BLaER1 (cell line): ENCODE measurements at regions not wholly inside any gene's neighbourhood (a gene's known extent, or its start where the extent isn't known, plus 50 kb on each side); places are given as distances from the start of the nearest gene placed in this dataset.

Experiments
- H3K27ac ChIP-seq: shearing (Covaris generic); formaldehyde crosslinking; 2 replicates; pipeline ENCODE4 v1.8.1; 2022
- H3K27me3 ChIP-seq: shearing (Covaris generic); formaldehyde crosslinking; 2 replicates; pipeline ENCODE4 v1.8.1; 2022
- H3K36me3 ChIP-seq: shearing (Covaris generic); formaldehyde crosslinking; 2 replicates; pipeline ENCODE4 v1.8.1; 2022
- H3K4me1 ChIP-seq: shearing (Covaris generic); formaldehyde crosslinking; 2 replicates; pipeline ENCODE4 v1.8.1; 2022
- H3K4me2 ChIP-seq: shearing (Covaris generic); formaldehyde crosslinking; 2 replicates; pipeline ENCODE4 v1.8.1; 2022
- H3K4me3 ChIP-seq: shearing (Covaris generic); formaldehyde crosslinking; 2 replicates; pipeline ENCODE4 v1.8.1; 2022
- H3K9ac ChIP-seq: shearing (Covaris generic); formaldehyde crosslinking; 2 replicates; pipeline ENCODE4 v1.8.1; 2022
- H3K9me3 ChIP-seq: shearing (Covaris generic); formaldehyde crosslinking; 2 replicates; pipeline ENCODE4 v1.8.1; 2022
- H4K20me1 ChIP-seq: shearing (Covaris generic); formaldehyde crosslinking; 2 replicates; pipeline ENCODE4 v1.8.1; 2022
- Cebpa-rat ChIP-seq: shearing (Covaris generic); IDR thresholded peaks from 2 replicates; pipeline ENCODE4 v1.8.1; 2022

DNA sequence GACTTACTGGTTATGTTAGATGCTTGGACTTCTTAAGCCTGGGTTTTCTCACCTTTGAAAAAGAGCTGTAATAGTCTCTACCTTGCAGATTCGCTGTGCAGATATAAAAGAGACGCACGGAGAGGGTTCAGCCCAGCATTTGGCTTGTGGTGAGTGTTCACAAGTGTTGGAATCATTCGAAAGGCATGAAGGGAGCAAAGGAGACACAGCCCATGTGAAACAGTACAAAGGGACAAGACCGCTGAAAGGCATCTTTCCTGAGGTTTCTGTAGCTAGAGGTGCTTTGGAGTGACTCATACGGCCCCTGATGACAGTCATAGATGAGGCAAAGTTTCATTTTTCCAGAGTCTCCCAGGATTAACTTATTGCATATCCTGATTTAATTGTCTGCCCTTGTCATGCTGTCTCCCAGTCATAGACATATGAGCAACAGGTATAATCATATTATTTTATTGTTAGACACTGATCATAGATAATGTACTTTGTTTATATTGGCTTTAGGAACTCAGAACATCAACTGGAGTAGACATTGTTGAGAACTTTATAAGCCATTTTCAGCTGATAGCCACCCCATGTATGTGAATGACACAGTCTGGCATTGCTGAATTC, 171.1 kb downstream of the ADRA2A start:
- no peak overlapping the region for H3K9ac ChIP-seq
- H4K20me1 ChIP-seq: no peaks in the 10 kb centered on the region
- TF ChIP-seq Cebpa-rat: no peak
- no peak overlapping the region for H3K4me3 ChIP-seq
- H3K4me2 ChIP-seq: no peak overlapping the region
- no peaks in the 10 kb centered on the region for H3K27me3 ChIP-seq
- no peaks in the 10 kb centered on the region for H3K36me3 ChIP-seq
- H3K4me1 ChIP-seq: no peaks in the 10 kb centered on the region
- no peaks in the 10 kb centered on the region for H3K9me3 ChIP-seq
- no peak overlapping the region for H3K27ac ChIP-seq

- no peak overlapping the region for H3K4me3 ChIP-seq
- H4K20me1 ChIP-seq: no peaks in the 10 kb centered on the region
- no peak overlapping the region for H3K9ac ChIP-seq
- no peak overlapping the region for H3K27ac ChIP-seq
- no peak for TF ChIP-seq Cebpa-rat
- H3K36me3 ChIP-seq: no peaks in the 10 kb centered on the region
- no peaks in the 10 kb centered on the region for H3K27me3 ChIP-seq
- no peaks in the 10 kb centered on the region for H3K9me3 ChIP-seq
- no peak overlapping the region for H3K4me2 ChIP-seq
- no peaks in the 10 kb centered on the region for H3K4me1 ChIP-seq
Observed at GRCh38 chr10:111249925-111250324, 173.1 kb downstream of the ADRA2A start.

GRCh38 chr10:111261081-111261615, 184.3 kb downstream of the ADRA2A start:
- no peak overlapping the region for H3K4me2 ChIP-seq

GRCh38 chr10:111265341-111265740, 188.5 kb downstream of the ADRA2A start:
- Histone ChIP-seq H3K4me3 (no peak overlapping the region), H3K4me1 (no peaks in the 10 kb centered on the region), H3K27me3 (no peaks in the 10 kb centered on the region), H4K20me1 (no peaks in the 10 kb centered on the region), H3K27ac (no peak overlapping the region), H3K9ac (no peak overlapping the region), H3K4me2 (no peak overlapping the region), H3K9me3 (0 out of 2 replicates have a peak, but pooled peaks cover 4% of the 10 kb centered on the region), H3K36me3 (no peaks in the 10 kb centered on the region)
- TF ChIP-seq Cebpa-rat: no peak

More at GRCh38 chr10:111261081-111261615, 184.3 kb downstream of the ADRA2A start:
- Histone ChIP-seq H3K36me3 (no peaks in the 10 kb centered on the region), H3K9ac (no peak overlapping the region), H3K9me3 (0 out of 2 replicates have a peak, but pooled peaks cover 4% of the 10 kb centered on the region), H3K27me3 (no peaks in the 10 kb centered on the region), H4K20me1 (no peaks in the 10 kb centered on the region), H3K4me3 (no peak overlapping the region), H3K27ac (no peak overlapping the region), H3K4me1 (no peaks in the 10 kb centered on the region)
- no peak for TF ChIP-seq Cebpa-rat

DNA sequence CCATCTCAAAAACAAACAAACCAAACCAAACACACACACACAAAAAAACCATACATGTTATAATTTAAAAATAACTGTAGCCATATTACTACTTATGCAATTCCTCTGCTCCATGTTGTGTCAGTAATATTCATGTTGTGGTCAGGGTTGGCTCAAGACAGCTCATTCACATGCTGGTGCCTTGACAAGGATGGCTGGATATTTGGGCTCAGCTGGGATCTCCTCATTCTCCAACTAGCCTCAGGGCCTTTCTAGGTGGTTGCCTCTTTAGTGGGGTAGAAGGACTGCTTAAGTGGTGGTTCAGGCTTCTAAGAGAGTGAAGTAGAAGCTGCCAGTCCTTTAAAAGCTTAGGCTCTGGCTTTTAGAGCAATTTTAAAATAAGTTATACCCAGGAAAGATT, 189.3 kb downstream of the ADRA2A start:
- Histone ChIP-seq H4K20me1 (no peaks in the 10 kb centered on the region), H3K4me3 (no peak overlapping the region), H3K4me1 (no peaks in the 10 kb centered on the region), H3K27me3 (no peaks in the 10 kb centered on the region), H3K36me3 (no peaks in the 10 kb centered on the region), H3K27ac (no peak overlapping the region), H3K9me3 (0 out of 2 replicates have a peak, but pooled peaks cover 4% of the 10 kb centered on the region), H3K4me2 (no peak overlapping the region), H3K9ac (no peak overlapping the region)
- TF ChIP-seq Cebpa-rat: no peak

GRCh38 chr10:111267673-111268072, 190.8 kb downstream of the ADRA2A start:
- no peaks in the 10 kb centered on the region for H4K20me1 ChIP-seq
- no peaks in the 10 kb centered on the region for H3K27me3 ChIP-seq
- no peak overlapping the region for H3K4me2 ChIP-seq
- H3K27ac ChIP-seq: no peak overlapping the region
- no peak overlapping the region for H3K4me3 ChIP-seq
- 0 out of 2 replicates have a peak, but pooled peaks cover 4% of the 10 kb centered on the region for H3K9me3 ChIP-seq
- no peak for TF ChIP-seq Cebpa-rat
- no peak overlapping the region for H3K9ac ChIP-seq
- no peaks in the 10 kb centered on the region for H3K36me3 ChIP-seq
- no peaks in the 10 kb centered on the region for H3K4me1 ChIP-seq

- Histone ChIP-seq H3K9ac (no peak overlapping the region), H3K4me2 (no peak overlapping the region), H3K27me3 (no peaks in the 10 kb centered on the region), H3K4me3 (no peak overlapping the region), H3K4me1 (no peaks in the 10 kb centered on the region), H3K9me3 (no peaks in the 10 kb centered on the region), H4K20me1 (no peaks in the 10 kb centered on the region), H3K36me3 (no peaks in the 10 kb centered on the region), H3K27ac (no peak overlapping the region)
- TF ChIP-seq Cebpa-rat: no peak
Observed at GRCh38 chr10:111273235-111273634, 196.4 kb downstream of the ADRA2A start.

- Histone ChIP-seq H3K4me2 (no peak overlapping the region), H3K4me1 (no peaks in the 10 kb centered on the region), H3K9ac (no peak overlapping the region), H3K9me3 (no peaks in the 10 kb centered on the region), H3K27me3 (no peaks in the 10 kb centered on the region), H3K27ac (no peak overlapping the region), H3K36me3 (no peaks in the 10 kb centered on the region), H4K20me1 (no peaks in the 10 kb centered on the region), H3K4me3 (no peak overlapping the region)
- no peak for TF ChIP-seq Cebpa-rat
Observed at GRCh38 chr10:111273635-111274034, 196.8 kb downstream of the ADRA2A start.

DNA sequence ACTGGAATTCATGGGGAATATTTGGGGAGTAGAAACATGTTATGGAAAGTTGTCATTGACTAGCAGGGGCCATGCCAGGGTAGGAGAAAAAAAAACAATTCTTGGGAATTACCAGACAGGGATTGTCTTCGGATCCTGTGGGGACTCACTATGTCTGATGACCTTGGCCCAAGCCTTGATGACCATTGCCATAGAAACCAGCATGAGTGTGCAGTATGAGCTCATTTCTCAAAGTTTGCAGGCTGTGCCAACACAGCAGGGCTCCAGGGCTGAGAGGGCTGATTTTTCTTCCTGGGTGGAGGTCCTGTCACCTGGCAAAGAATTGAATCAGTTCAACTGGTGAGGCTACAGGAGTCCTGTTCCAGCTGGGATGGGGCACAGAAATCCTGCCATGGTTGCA, 198.3 kb downstream of the ADRA2A start:
- H3K9ac ChIP-seq: no peak overlapping the region
- H3K4me3 ChIP-seq: no peak overlapping the region
- TF ChIP-seq Cebpa-rat: no peak

GRCh38 chr10:111277661-111278060, 200.8 kb downstream of the ADRA2A start:
- Histone ChIP-seq H3K4me1 (no peaks in the 10 kb centered on the region), H3K4me2 (no peak overlapping the region), H3K9me3 (no peaks in the 10 kb centered on the region), H3K27me3 (no peaks in the 10 kb centered on the region), H3K36me3 (no peaks in the 10 kb centered on the region), H3K9ac (no peak overlapping the region), H4K20me1 (no peaks in the 10 kb centered on the region), H3K4me3 (no peak overlapping the region), H3K27ac (no peak overlapping the region)
- no peak for TF ChIP-seq Cebpa-rat

More for the DNA sequence above, 198.3 kb downstream of the ADRA2A start:
- no peaks in the 10 kb centered on the region for H3K9me3 ChIP-seq
- H3K36me3 ChIP-seq: no peaks in the 10 kb centered on the region
- H4K20me1 ChIP-seq: no peaks in the 10 kb centered on the region
- H3K4me1 ChIP-seq: no peaks in the 10 kb centered on the region
- no peak overlapping the region for H3K4me2 ChIP-seq
- no peaks in the 10 kb centered on the region for H3K27me3 ChIP-seq
- no peak overlapping the region for H3K27ac ChIP-seq
